ENCODE measurements at regions not wholly inside any gene's neighbourhood (a gene's known extent, or its start where the extent isn't known, plus 50 kb on each side); places are given as distances from the start of the nearest gene placed in this dataset.

GRCh38 chr10:128751284-128751683 is 625.1 kb upstream of the MKI67 start:
- TF ChIP-seq CTCF (IDR thresholded peaks at IDR 0.05) (no peak), POLR2A (IDR thresholded peaks at IDR 0.05) (no peak)

Measured in uterus (tissue), 2 donors.